Pons (tissue), 1 donor: ENCODE measurements at regions not wholly inside any gene's neighbourhood (a gene's known extent, or its start where the extent isn't known, plus 50 kb on each side); places are given as distances from the start of the nearest gene placed in this dataset.

Source experiments
- DNase-seq: peaks from one replicate; pipeline ENCODE4 v3.0.0-alpha.2; 2016; ENCODE audit warnings: low spot score

DNA sequence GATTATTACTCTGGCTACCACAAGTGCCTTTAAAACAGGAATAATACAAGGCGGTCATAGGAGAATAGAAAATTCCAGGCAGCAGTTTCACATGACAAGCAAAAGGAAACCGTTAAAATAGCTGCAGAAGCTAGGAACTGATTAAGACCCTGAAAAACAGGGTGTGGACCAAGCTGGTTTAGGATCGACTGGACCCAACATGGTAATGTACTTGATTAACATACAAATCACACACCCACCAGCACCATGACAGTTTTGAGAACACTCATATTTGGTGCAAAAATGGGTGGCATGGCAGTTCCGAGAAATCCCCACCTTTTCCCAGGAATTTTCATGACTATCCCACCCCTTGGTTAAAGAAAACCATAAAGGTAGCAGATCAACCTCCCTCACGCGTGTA is 51.9 kb upstream of the TMEM163 start:
- DNase-seq: no peak

DNA sequence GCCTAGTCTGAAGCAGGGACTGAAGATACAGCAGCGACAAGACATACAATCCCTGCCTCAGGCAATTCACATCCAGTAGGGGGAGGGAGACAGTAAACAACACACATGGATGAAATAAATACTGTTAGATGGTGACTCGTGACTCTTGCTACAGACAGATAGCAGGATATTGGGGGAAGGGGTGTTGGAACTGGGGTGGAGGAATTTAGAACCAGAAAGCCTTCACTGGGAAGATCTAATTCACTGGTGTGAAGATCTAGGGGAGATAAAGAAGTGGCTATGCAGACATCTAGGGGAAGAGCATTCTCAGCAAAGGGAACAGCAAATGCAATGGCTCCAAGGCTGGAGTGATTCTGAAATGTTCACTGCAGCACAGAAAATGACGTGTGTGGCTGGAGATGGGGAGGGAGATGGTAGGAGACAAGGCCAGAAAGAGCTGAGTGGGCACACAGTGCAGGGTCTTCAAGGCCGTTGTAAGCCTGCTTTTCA is 52.6 kb upstream of the TMEM163 start:
- no peak for DNase-seq

DNA sequence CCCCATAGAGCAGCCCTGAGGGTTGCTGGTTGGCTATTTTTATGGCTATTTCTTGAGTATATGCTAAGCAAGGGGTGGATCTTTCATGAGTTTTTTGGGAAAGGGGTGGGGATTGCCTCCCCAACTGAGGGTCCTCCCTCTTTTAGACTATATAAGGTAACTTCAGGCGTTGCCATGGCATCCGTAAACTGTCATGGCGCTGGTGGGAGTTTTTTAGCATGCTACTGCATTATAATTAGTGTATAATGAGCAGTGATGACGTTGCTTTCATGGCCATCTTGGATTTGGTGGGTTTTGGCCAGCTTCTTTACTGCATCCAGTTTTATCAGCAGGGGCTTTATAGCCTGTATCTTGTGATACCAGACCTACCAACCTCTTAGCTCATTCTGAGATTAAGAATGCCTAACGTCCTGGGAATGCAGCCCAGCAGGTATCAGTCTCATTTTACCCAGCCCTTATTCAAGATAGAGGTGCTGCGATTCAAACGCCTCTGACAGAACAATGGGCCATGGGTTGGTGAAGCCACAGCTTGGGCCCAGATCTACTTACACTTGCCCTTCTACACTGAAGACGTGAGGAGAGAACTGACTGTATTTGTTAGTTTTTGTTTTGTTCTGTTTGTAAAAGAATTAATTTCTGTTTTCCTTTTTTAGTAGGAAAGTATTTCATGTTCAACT is 53.8 kb upstream of the TMEM163 start:
- no peak for DNase-seq

DNA sequence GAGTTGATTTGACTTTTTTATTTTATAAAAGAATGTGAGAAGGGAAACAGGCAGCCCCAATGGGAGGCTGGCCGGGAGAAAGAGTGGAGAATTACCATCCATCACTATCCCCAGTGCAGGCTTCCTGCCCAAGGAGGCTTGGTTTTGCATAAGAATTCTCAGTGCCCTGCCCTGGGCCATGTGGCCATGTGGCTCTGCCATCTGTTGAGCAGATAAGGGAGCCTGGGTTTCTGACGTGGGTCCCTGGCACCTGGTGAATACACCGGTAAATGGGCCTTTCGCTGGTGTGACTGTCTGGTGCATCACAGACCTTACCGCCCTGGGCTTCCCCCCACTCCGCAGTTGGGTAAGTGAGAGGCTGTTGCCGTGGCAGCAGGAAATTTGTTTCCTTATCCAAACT is 54.5 kb upstream of the TMEM163 start:
- peak; percentile 18 for DNase-seq

DNA sequence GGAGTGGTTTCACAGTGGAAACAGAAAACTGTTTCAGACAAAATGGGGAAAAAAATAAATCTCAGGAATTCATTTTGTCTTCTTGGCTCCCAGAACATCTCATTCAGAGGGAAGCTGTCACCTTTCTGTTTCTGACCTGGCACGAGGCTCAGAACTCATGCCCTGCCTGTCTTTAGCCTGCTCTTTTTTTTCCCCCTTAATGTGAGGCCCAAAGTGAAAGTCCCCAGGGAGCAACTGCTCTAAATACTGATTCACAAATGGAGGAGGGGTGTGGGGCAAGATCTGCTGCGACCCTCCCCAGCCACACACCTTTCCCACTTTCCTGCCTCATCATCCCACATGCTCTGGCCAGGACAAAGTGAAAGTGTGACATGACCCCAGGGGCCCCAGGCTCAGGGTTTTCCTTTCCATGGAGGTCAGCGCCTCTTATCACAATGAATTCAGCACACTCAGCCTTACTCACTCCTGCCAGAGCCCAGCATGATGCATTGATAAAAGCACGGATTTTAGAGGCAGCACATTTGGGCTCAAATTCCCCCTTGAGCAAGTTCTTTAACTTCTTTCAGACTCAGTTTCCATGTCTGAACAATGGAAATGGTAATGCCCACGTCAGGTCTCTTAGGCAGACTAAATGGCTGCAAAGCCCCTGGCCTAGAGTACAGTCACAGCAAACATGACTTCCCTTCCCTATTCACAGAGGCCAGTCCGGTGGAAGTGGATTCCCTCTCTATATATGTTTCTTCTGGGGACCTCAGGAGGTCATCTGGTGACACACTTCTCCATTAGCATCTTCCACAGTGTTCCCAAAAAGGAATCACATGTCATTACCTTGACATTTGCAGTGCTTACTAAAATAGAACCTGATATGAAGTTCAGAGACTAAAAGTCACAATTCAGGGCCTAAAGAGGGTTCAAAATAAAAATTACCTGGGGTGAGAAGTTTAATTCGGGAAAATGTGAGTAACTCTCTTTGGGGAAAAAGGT is 55.3 kb upstream of the TMEM163 start:
- no peak for DNase-seq

DNA sequence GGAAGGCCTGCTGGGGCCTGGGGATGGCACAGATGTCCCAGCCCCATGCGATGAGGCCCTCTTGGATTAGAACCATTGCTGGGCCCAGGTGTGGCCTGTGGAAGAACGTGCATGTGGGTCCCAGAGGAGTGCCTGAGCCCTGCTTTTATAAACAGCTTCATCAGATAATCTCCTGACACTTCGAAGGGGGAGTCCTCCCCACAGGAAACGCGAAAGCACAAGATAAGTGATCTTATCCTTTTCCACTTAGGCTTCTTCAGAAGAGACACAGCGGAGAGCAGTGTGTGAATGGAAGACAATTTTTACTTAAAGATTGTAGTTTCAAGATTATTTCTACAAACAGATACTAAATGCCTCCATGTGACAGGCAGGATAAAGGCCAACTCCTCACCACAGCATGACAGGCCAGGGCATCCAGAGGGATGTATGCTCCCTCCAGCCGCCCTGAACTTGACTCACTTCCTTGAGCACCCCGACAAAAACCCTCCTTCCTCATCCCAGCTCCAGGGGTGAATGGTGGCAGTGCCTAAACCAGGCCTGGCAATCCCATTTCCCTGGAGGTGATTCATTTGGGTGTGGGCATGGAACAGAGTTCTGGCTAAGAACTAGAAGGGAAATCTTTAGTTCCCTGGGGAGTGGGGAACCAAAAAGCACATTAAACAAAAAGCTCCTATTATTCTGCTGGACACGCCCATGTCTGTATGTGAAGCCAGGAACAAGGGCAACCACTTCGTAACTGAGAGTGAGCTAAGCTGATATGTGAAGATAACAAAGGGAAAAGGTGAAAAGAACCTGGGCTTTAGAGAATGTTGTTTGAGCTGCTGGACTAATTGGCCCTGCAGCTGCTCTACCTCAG is 56.2 kb upstream of the TMEM163 start:
- DNase-seq: no peak

DNA sequence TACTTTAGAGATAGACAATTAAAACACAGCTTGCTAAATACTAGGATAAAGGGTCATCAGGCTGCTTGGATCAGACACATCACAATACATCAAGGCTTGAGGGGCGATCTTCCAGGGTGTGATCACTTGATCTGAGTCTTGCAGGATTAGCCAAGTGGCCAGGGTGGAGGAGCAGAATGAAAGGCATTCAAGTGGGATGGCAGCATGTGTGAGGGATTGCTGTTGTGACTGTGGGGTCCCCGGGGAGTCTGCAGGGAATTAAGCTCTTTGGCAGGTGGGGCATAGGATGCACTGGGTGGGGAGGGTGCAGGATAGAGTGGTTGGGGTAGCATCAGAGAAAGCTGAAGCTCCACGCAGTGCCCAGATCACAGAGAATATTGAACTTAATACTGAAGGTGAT is 58.0 kb upstream of the TMEM163 start:
- no peak for DNase-seq

DNA sequence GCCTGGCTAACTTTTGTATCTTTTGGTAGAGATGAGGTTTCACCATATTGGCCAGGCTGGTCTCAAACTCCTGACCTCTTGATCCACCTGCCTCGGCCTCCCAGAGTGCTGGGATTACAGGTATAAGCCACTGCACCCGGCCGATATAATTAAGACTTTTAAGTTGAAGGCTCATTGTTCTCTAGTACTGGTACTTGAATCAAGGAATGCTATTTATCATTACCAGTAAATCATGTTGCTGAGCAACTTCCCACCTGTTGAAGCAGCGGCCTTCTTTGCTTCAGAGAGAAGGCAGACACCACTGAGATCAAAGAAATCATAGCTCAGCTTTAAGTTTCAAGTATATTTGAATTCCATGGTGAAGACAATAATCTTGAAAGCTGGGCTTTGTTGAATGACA is 58.8 kb upstream of the TMEM163 start:
- no peak for DNase-seq

DNA sequence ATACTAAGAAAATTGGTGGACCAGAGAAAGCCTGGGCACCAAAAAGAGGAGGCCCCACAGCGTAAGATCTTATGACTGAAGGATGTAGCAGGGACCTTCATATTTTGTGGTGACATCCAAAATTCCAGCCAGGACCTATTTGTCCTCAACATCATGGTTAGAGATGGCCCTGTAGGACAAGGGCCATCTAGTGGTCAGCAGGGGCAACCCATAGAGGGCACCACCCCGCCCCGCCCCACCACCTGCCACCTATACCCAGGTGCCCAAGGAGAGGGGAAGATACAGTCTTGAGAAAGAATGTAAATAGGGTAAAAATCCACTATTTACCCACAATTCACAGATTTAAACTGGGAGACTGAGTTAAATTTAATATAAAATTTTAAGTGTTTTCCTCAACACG is 59.6 kb upstream of the TMEM163 start:
- DNase-seq: no peak

DNA sequence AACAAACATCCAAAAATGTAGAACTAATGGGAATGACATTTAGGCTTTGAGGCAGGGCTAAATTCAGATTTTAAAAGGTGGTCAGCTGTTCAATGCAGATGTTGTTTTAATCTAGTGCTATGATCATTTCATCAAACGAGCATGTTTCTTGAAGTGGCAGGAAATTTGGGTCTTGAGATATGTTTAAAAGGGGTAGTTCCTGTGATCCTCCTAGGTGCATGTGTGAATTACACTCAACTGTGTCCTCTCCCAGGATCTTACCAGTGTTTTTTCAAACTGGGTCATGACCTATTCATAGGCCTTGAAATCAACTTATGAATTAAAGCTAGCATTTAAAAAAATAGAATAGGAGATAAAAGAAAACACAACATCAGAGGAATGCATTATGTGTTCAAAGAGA is 57.4 kb upstream of the ACMSD start:
- DNase-seq: no peak

DNA sequence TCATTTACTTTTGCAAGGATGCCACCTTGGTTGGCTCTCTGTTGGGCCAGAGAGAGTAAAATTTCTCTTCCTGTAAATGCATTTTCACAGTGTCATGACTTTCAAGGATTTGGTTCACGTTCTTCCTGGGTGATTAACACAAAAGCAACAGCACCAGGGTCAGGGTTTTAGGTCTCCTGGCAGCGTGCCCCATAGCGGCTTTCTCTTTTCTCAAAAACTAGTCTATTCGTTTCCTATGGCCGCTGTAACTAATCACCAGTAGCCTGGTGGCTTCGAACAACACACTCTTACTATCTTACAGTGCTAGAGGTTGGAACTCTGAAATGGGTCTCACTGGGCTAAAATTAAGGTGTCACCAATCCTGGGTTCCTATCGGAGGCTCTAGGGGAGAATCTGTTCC is 56.3 kb upstream of the ACMSD start:
- DNase-seq: peak; percentile 25

DNA sequence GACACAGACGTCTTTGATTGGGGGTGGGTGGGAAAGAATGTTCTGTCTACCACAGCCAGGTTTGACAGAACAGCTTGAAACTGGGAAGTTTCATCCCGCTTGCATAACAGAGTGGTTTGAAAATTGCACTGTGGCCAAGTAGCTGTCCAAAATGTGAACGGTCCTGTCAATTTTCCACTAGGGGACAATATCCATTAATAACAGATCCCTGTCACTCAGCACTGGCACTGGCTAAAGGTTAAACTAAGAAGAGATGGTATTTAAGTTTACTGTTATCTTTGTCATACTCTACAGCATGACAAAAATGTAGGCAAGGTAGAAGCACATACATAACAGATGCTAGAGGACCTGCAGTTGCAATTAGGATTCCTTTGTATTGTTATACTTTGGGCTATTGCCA is 55.6 kb upstream of the ACMSD start:
- peak; percentile 32 for DNase-seq

DNA sequence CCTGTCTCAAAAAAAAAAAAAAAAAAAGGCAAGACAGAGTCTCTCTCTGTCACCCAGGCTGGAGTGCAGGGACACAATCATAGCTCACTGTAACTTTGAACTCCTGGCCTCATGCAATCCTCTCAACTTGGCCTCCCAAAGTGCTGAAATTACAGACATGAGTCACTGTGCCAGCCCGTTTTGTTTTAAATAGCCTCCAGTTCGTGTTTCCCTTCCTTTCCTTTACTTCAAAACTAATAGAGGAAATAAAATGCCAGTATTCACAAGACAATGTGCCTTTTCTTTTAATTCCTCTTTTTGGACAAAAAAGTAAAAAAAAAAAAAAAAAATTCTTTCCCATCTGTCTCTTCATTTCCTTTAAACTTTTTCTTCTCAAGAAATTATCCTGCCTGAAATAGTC is 54.5 kb upstream of the ACMSD start:
- peak; percentile 79 for DNase-seq

DNA sequence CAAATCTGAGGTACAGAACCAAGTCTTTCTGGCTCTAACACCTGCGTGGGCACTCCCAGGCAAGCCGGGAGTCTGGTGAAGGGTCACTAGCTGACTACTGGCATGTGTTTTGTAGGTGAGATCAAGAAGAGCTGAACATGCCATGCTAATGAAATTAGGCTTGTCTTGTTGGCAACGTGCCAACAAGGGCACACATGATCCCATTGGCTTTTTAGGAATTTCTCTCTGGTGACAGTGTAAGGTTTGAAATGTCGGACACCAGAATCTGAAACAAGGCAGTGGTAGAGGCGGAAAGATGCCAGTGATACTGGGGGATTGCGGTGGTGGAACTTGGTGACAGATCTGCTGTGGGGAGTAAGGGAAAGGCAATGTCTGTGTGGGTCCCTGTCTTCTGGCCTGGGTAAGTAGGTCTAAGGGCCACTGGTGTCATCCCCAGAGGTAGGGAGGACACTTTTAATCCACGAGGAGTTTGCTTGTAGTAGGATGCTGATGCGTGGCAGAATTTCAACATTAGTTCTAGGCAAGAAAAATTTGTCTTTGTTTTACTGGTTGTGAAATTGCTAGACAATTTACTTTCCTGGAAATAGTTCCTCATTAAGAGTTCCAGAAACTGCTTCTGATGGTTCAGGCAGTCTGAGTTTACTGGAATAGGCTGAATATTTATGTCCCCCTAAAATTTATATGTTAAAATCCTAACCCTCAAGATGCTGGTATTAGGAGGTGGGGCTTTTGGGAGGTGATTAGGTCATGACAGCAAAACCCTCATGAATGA is 52.6 kb upstream of the ACMSD start:
- DNase-seq: no peak

DNA sequence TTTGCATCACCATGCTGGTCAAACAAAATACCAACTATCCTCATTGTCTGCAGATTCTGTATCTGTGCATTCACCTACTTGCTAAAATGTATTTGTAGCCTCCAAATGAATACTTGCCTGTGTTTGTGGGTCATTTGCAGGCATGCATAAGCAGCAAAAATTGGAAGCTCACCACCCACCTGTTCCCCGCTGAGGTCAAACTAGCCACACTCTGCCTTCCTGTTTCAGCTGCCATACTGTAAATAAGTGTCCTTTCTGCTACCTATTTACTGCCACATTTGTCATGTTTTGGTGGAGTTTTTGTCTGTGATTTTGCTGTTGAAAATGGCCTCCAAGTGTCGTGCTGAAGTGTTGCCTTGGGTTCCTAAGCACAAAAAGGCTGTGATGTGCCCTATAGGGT is 50.0 kb upstream of the ACMSD start:
- no peak for DNase-seq
